MM.1S (cell line): ENCODE measurements at regions not wholly inside any gene's neighbourhood (a gene's known extent, or its start where the extent isn't known, plus 50 kb on each side); places are given as distances from the start of the nearest gene placed in this dataset.

Experiments used
- CTCF ChIP-seq: fragments of 300-600 bp; sonication (generic); IDR thresholded peaks from 2 replicates; pipeline ENCODE4 v1.5.1; 2016; ENCODE audit warnings: antibody characterized with exemption, low read length, mixed read lengths
- EZH2 ChIP-seq: fragments of 300-600 bp; sonication (generic); optimal IDR thresholded peaks from 2 replicates; pipeline ENCODE3; 2017; ENCODE audit warnings: low read depth, mild to moderate bottlenecking, antibody characterized with exemption, low read length, mixed read lengths
- EZH2phosphoT487 ChIP-seq: fragments of 300-600 bp; sonication (generic); IDR thresholded peaks from 2 replicates; pipeline ENCODE4 v1.6.1; 2018; ENCODE audit warnings: antibody characterized with exemption, low read length

GRCh38 chr18:9017167-9017904, 85.2 kb upstream of the NDUFV2 start:
- TF ChIP-seq CTCF (no peak), EZH2 (no peak), EZH2phosphoT487 (no peak)
